ENCODE measurements at regions not wholly inside any gene's neighbourhood (a gene's known extent, or its start where the extent isn't known, plus 50 kb on each side); places are given as distances from the start of the nearest gene placed in this dataset.

- Mint-ChIP-seq H3K36me3 (ENCODE audit: insufficient read depth in 1 of 3, low read depth in 3 of 3) (peaks cover 0 to 3% (median 2%) of the 10 kb centered on the region in 3 experiments; a peak in 3 of 7 replicates), H3K4me3 (no peak overlapping the region), H3K27ac (no peak overlapping the region), H3K4me1 (no peaks in the 10 kb centered on the region), H3K27me3 (ENCODE audit: low read depth) (no peaks in the 10 kb centered on the region), H3K9me3 (peaks cover 0 to 6% of the 10 kb centered on the region in 2 experiments; a peak in 3 of 5 replicates)
- Histone ChIP-seq H2BK20ac (ENCODE audit: low read depth, low read length, poor library complexity, severe bottlenecking) (no peak overlapping the region), H3K4ac (ENCODE audit: low read depth, low read length) (no peak overlapping the region), H3K56ac (ENCODE audit: insufficient read length, low read depth, low read length) (no peak overlapping the region), H3K18ac (ENCODE audit: insufficient read length, low read depth, low read length) (no peak overlapping the region), H3K9me3 (ENCODE audit: control insufficient read depth, low read depth, low read length) (no peaks in the 10 kb centered on the region), H2BK15ac (ENCODE audit: low read depth, low read length) (no peak overlapping the region), H3K9ac (ENCODE audit: extremely low read depth, insufficient read length, low read length) (no peak overlapping the region), H3K27me3 (ENCODE audit: insufficient read depth, low read length) (no peaks in the 10 kb centered on the region), H2AK5ac (ENCODE audit: insufficient read length, low read length) (no peak overlapping the region), H4K8ac (replicated peaks; ENCODE audit: insufficient read length, low read depth, low read length) (no peak overlapping the region), H4K5ac (ENCODE audit: insufficient read length, low read depth, low read length) (no peak overlapping the region), H2BK5ac (ENCODE audit: insufficient read length, low read length) (no peak overlapping the region), H3K79me2 (ENCODE audit: insufficient read depth, low read length) (no peaks in the 10 kb centered on the region), H3K4me1 (ENCODE audit: insufficient read depth, low read length) (no peaks in the 10 kb centered on the region), H3K23ac (ENCODE audit: insufficient read length, low read depth, low read length) (no peak overlapping the region), H3K27ac (ENCODE audit: insufficient read length, low read depth, low read length) (no peak overlapping the region), H3K79me1 (ENCODE audit: insufficient read depth, low read depth, low read length, poor library complexity, severe bottlenecking) (no peaks in the 10 kb centered on the region), H3K4me2 (ENCODE audit: insufficient read depth, insufficient read length, low read length) (no peak overlapping the region), H2AFZ (ENCODE audit: low read length) (no peak overlapping the region), H3T11ph (ENCODE audit: low read length) (no peak overlapping the region), H3K14ac (ENCODE audit: insufficient read depth, low read length) (no peak overlapping the region), H4K91ac (ENCODE audit: insufficient read length, low read depth, low read length) (no peak overlapping the region), H2BK120ac (ENCODE audit: low read depth, low read length, poor library complexity, severe bottlenecking) (no peak overlapping the region), H4K20me1 (ENCODE audit: control insufficient read depth, insufficient read depth, insufficient read length) (no peaks in the 10 kb centered on the region), H3K23me2 (ENCODE audit: insufficient read length, low read depth, low read length, poor library complexity, severe bottlenecking) (no peaks in the 10 kb centered on the region), H2BK12ac (ENCODE audit: insufficient read length, low read depth, low read length) (no peak overlapping the region)
- TF ChIP-seq, protein P1, sequence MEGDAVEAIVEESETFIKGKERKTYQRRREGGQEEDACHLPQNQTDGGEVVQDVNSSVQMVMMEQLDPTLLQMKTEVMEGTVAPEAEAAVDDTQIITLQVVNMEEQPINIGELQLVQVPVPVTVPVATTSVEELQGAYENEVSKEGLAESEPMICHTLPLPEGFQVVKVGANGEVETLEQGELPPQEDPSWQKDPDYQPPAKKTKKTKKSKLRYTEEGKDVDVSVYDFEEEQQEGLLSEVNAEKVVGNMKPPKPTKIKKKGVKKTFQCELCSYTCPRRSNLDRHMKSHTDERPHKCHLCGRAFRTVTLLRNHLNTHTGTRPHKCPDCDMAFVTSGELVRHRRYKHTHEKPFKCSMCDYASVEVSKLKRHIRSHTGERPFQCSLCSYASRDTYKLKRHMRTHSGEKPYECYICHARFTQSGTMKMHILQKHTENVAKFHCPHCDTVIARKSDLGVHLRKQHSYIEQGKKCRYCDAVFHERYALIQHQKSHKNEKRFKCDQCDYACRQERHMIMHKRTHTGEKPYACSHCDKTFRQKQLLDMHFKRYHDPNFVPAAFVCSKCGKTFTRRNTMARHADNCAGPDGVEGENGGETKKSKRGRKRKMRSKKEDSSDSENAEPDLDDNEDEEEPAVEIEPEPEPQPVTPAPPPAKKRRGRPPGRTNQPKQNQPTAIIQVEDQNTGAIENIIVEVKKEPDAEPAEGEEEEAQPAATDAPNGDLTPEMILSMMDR (conservative IDR thresholded peaks at IDR 0.05), result no peak
- no CpG with 5 or more reads among the region's 2 CpGs for WGBS (ENCODE audit: extremely low coverage, insufficient read length, low lambda C conversion rate)
- no peak for DNase-seq
Measured at GRCh38 chr5:104023739-104024138, 461.1 kb upstream of the NUDT12 start.
